Esophagus muscularis mucosa (tissue), 4 donors: ENCODE measurements at regions not wholly inside any gene's neighbourhood (a gene's known extent, or its start where the extent isn't known, plus 50 kb on each side); places are given as distances from the start of the nearest gene placed in this dataset.

Source experiments
- DNase-seq: peaks from one replicate; pipeline ENCODE4 v3.0.0-alpha.2; 2017; ENCODE audit errors: extremely low spot score
- H3K27ac ChIP-seq, 4 donors: fragments of 200-600 bp; sonication (generic); replicated peaks in 1 of 4; 1 replicate in 3 of 4; 2 replicates in 1 of 4; pipeline ENCODE4 v1.5.1; 2016 to 2019; ENCODE audit warnings: mild to moderate bottlenecking in 1 of 4
- H3K27me3 ChIP-seq, 4 donors: fragments of 200-600 bp; sonication (generic); one replicate each; pipeline versions ENCODE4 v1.5.1 to v1.6.0; 2016 to 2019
- H3K36me3 ChIP-seq, 4 donors: fragments of 200-600 bp; sonication (generic); one replicate each; pipeline ENCODE4 v1.5.1; 2016 to 2019
- H3K4me1 ChIP-seq, 4 donors: fragments of 200-600 bp; sonication (generic); one replicate each; pipeline ENCODE4 v1.5.1; 2016 to 2019
- H3K4me3 ChIP-seq, 4 donors: fragments of 200-600 bp; sonication (generic); 1 replicate in 2 of 4; 2 replicates in 2 of 4; pipeline ENCODE4 v1.5.1; 2016 to 2019; ENCODE audit warnings: mild to moderate bottlenecking in 4 of 4, moderate library complexity in 1 of 4
- H3K9me3 ChIP-seq, 4 donors: fragments of 200-600 bp; sonication (generic); 1 replicate in 3 of 4; 2 replicates in 1 of 4; pipeline ENCODE4 v1.5.1; 2016 to 2019
- CTCF ChIP-seq, 3 experiments: fragments of 200-600 bp in 2 of 3; fragments of 450-650 bp in 1 of 3; sonication (generic) in 2 of 3; IDR thresholded peaks; one replicate each; pipeline ENCODE4 v1.5.1; 2017 to 2019; ENCODE audit warnings: antibody characterized with exemption in 3 of 3, mild to moderate bottlenecking in 2 of 3, moderate library complexity in 1 of 3
- EP300 ChIP-seq: sonication (generic); formaldehyde crosslinking; IDR thresholded peaks from one replicate; pipeline ENCODE4 v1.6.1; 2017; ENCODE audit warnings: antibody characterized with exemption
- POLR2A ChIP-seq: fragments of 450-650 bp; IDR thresholded peaks from one replicate; pipeline ENCODE4 v1.6.1; 2017; ENCODE audit warnings: antibody characterized with exemption, moderate library complexity, mild to moderate bottlenecking, low read depth
- POLR2AphosphoS5 ChIP-seq, 2 donors: sonication (generic); formaldehyde crosslinking; IDR thresholded peaks; one replicate each; pipeline ENCODE4 v1.6.1; 2017; ENCODE audit warnings: antibody characterized with exemption in 2 of 2
- WGBS: methylation state at CpG from one replicate; pipeline ENCODE4 v1.1.5; 2018; 5-methylcytosine and 5-hydroxymethylcytosine counted together
- intact Hi-C: fragments of 100-400 bp; cut with DNase I; formaldehyde crosslinking; loops from one replicate; pipeline ENCODE4 v1.15.1; 2023

- Histone ChIP-seq H3K36me3 (no peaks in the 10 kb centered on the region), H3K9me3 (no peaks in the 10 kb centered on the region), H3K4me1 (peaks cover 32 to 49% (median 45%) of the 10 kb centered on the region in 4 donors), H3K27ac (peak overlapping the region; percentile 56 to 77 (median 68)), H3K27me3 (no peaks in the 10 kb centered on the region), H3K4me3 (no peak overlapping the region)
- no peak for DNase-seq
- intact Hi-C loops = no loop called here
- WGBS = 53% methylated on average over 7 of the region's 7 CpGs
- TF ChIP-seq CTCF (IDR thresholded peaks at IDR 0.05) (no peak), POLR2AphosphoS5 (IDR thresholded peaks at IDR 0.05) (peak in 1 of 2 donors; percentile 22)
Measured at GRCh38 chr3:102180280-102180931, 254.4 kb upstream of the ZPLD1 start.

GRCh38 chr3:102181175-102181920 is 253.5 kb upstream of the ZPLD1 start:
- WGBS = 85% methylated on average over 4 of the region's 4 CpGs
- Histone ChIP-seq H3K27me3 (no peaks in the 10 kb centered on the region), H3K4me3 (no peak overlapping the region), H3K9me3 (no peaks in the 10 kb centered on the region), H3K27ac (peak overlapping the region; percentile 56 to 77 (median 68)), H3K36me3 (no peaks in the 10 kb centered on the region), H3K4me1 (peaks cover 32 to 45% (median 43%) of the 10 kb centered on the region in 4 donors)
- TF ChIP-seq POLR2AphosphoS5 (IDR thresholded peaks at IDR 0.05) = peak in 1 of 2 donors; percentile 4
- TF ChIP-seq CTCF (IDR thresholded peaks at IDR 0.05) = no peak
- no peak for DNase-seq
- intact Hi-C loops = no loop called here

- Histone ChIP-seq H3K4me3 (no peak overlapping the region), H3K27me3 (no peaks in the 10 kb centered on the region), H3K36me3 (no peaks in the 10 kb centered on the region), H3K4me1 (peaks cover 32 to 45% (median 43%) of the 10 kb centered on the region in 4 donors), H3K9me3 (no peaks in the 10 kb centered on the region), H3K27ac (peak overlapping the region in 3 of 4 donors; percentile 66 to 77 (median 69))
- no peak for TF ChIP-seq EP300
- TF ChIP-seq CTCF (IDR thresholded peaks at IDR 0.05) = no peak
- no peak for TF ChIP-seq POLR2AphosphoS5 (IDR thresholded peaks at IDR 0.05)
- no peak for TF ChIP-seq POLR2A
- no peak for DNase-seq
- WGBS = 52% methylated on average over 5 of the region's 5 CpGs
- intact Hi-C loops = no loop called here
Measured at GRCh38 chr3:102182162-102182561, 252.7 kb upstream of the ZPLD1 start.

- 100% methylated on average over 1 of the region's 1 CpG for WGBS
- Histone ChIP-seq H3K36me3 (no peaks in the 10 kb centered on the region), H3K4me1 (peaks cover 32 to 45% (median 42%) of the 10 kb centered on the region in 4 donors), H3K4me3 (no peak overlapping the region), H3K27ac (no peak overlapping the region), H3K9me3 (no peaks in the 10 kb centered on the region), H3K27me3 (no peaks in the 10 kb centered on the region)
- no peak for DNase-seq
- no peak for TF ChIP-seq EP300
- TF ChIP-seq POLR2A = no peak
- no peak for TF ChIP-seq POLR2AphosphoS5 (IDR thresholded peaks at IDR 0.05)
- no peak for TF ChIP-seq CTCF (IDR thresholded peaks at IDR 0.05)
- intact Hi-C loops = no loop called here
Measured at GRCh38 chr3:102183186-102183585, 251.6 kb upstream of the ZPLD1 start.
